CD4-positive, alpha-beta T cell (primary cell): ENCODE measurements at regions not wholly inside any gene's neighbourhood (a gene's known extent, or its start where the extent isn't known, plus 50 kb on each side); places are given as distances from the start of the nearest gene placed in this dataset.

Source experiments
- ATAC-seq: fragments of 200-7000 bp; cut with Tn5 transposase; one replicate; pipeline ENCODE4 v1.10.0; 2022; ENCODE audit warnings: mild to moderate bottlenecking; ENCODE audit not compliant: poor library complexity
- CTCF ChIA-PET: fragments of 350-600 bp; sonication (Branson Sonifier 250); formaldehyde crosslinking; loops from one replicate; lab custom pipeline; 2021; ENCODE audit warnings: antibody characterized with exemption, inconsistent platforms; lab: Charles Lee
- POLR2A ChIA-PET: fragments of 350-600 bp; sonication (Branson Sonifier 250); formaldehyde crosslinking; loops from one replicate; lab custom pipeline; 2021; ENCODE audit warnings: antibody characterized with exemption, inconsistent platforms; lab: Charles Lee
- DNase-seq, 14 experiments: peaks; one replicate each; pipeline ENCODE4 v3.0.0-alpha.2; 2013 to 2020; ENCODE audit warnings: mixed read lengths in 2 of 14
- H3K27ac ChIP-seq, 2 donors: one replicate each; pipeline versions ENCODE4 v1.5.1 to v1.7.0; 2013; ENCODE audit warnings: low read length in 2 of 2, low read depth in 1 of 2, mild to moderate bottlenecking in 1 of 2
- H3K27me3 ChIP-seq, 2 experiments: 1 replicate in 1 of 2; 2 replicates in 1 of 2; pipeline versions ENCODE4 v1.6.1 to v1.7.0; 2013; ENCODE audit warnings: low read length in 2 of 2, control low read depth in 1 of 2, mild to moderate bottlenecking in 1 of 2, moderate library complexity in 1 of 2; ENCODE audit not compliant: insufficient read depth in 2 of 2, control insufficient read depth in 1 of 2
- H3K36me3 ChIP-seq: one replicate; pipeline ENCODE4 v1.6.1; 2013; ENCODE audit warnings: low read length, control low read depth; ENCODE audit not compliant: insufficient read depth
- H3K4me1 ChIP-seq: one replicate; pipeline ENCODE4 v1.6.1; 2013; ENCODE audit warnings: low read length, control low read depth; ENCODE audit not compliant: insufficient read depth
- H3K4me3 ChIP-seq: one replicate; pipeline ENCODE4 v1.5.1; 2013; ENCODE audit warnings: mild to moderate bottlenecking, low read length, moderate library complexity
- H3K9me3 ChIP-seq, 2 experiments: 1 replicate in 1 of 2; 2 replicates in 1 of 2; pipeline versions ENCODE4 v1.6.1 to v1.7.0; 2013; ENCODE audit warnings: low read length in 2 of 2, mild to moderate bottlenecking in 2 of 2, control low read depth in 1 of 2, moderate library complexity in 1 of 2; ENCODE audit not compliant: control insufficient read depth in 1 of 2, insufficient read depth in 1 of 2
- H3K27ac Mint-ChIP-seq: one replicate; pipeline ENCODE4 v1.8.0; 2020; ENCODE audit warnings: mixed read lengths
- H3K27me3 Mint-ChIP-seq: one replicate; pipeline ENCODE4 v1.8.0; 2021; ENCODE audit warnings: mixed read lengths
- H3K36me3 Mint-ChIP-seq: one replicate; pipeline ENCODE4 v1.8.0; 2021; ENCODE audit warnings: low read depth, mixed read lengths
- H3K4me1 Mint-ChIP-seq: one replicate; pipeline ENCODE4 v1.8.0; 2021; ENCODE audit warnings: low read depth, mixed read lengths
- H3K4me3 Mint-ChIP-seq: one replicate; pipeline ENCODE4 v1.8.0; 2020; ENCODE audit warnings: mild to moderate bottlenecking, mixed read lengths
- H3K9me3 Mint-ChIP-seq: one replicate; pipeline ENCODE4 v1.8.0; 2020; ENCODE audit warnings: mixed read lengths
- intact Hi-C, 2 experiments: fragments of 100-400 bp; cut with DNase I in 1 of 2; cut with micrococcal nuclease in 1 of 2; formaldehyde crosslinking; loops; one replicate each; pipeline versions ENCODE4 v1.15.1 to v1.9.0; 2023 to 2025; cut with DNase I, micrococcal nuclease
- TF ChIP-seq, protein P1 (sequence below): fragments of 200-600 bp; IDR thresholded peaks from one replicate; pipeline ENCODE4 v1.8.0; 2022; ENCODE audit warnings: antibody characterized with exemption, mild to moderate bottlenecking

DNA sequence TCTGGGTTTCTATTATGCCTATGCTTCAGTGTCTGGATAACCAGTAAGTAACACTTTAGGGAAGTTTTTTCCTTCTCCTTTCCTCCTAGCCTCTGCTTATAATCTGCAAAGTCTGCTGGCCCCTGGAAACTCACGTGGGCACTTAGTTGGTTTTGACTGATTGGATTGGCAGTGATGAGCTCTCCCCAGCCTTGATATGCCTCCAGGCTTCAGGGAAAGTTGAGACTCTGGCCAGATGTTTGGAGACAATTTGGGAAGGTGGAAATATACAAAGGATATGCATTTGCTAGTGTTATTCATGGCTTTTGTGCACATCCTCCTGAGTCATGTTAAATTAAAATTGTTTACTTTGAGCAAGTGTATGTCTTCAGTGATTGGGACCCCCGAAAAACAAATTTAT lies 160.2 kb upstream of the IL12B start:
- TF ChIP-seq, protein P1, sequence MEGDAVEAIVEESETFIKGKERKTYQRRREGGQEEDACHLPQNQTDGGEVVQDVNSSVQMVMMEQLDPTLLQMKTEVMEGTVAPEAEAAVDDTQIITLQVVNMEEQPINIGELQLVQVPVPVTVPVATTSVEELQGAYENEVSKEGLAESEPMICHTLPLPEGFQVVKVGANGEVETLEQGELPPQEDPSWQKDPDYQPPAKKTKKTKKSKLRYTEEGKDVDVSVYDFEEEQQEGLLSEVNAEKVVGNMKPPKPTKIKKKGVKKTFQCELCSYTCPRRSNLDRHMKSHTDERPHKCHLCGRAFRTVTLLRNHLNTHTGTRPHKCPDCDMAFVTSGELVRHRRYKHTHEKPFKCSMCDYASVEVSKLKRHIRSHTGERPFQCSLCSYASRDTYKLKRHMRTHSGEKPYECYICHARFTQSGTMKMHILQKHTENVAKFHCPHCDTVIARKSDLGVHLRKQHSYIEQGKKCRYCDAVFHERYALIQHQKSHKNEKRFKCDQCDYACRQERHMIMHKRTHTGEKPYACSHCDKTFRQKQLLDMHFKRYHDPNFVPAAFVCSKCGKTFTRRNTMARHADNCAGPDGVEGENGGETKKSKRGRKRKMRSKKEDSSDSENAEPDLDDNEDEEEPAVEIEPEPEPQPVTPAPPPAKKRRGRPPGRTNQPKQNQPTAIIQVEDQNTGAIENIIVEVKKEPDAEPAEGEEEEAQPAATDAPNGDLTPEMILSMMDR = no peak
- no peak for DNase-seq
- Mint-ChIP-seq H3K36me3 (no peaks in the 10 kb centered on the region), H3K4me1 (no peaks in the 10 kb centered on the region), H3K4me3 (no peak overlapping the region), H3K27me3 (peaks cover 3% of the 10 kb centered on the region), H3K9me3 (no peaks in the 10 kb centered on the region), H3K27ac (no peak overlapping the region)
- Histone ChIP-seq H3K27ac (no peak overlapping the region), H3K9me3 (no peaks in the 10 kb centered on the region), H3K4me3 (no peak overlapping the region), H3K36me3 (no peaks in the 10 kb centered on the region), H3K27me3 (no peaks in the 10 kb centered on the region), H3K4me1 (no peaks in the 10 kb centered on the region)
- CTCF ChIA-PET = no interaction called here
- intact Hi-C loops = no loop called here
- POLR2A ChIA-PET = no interaction called here
- no peak for ATAC-seq

DNA sequence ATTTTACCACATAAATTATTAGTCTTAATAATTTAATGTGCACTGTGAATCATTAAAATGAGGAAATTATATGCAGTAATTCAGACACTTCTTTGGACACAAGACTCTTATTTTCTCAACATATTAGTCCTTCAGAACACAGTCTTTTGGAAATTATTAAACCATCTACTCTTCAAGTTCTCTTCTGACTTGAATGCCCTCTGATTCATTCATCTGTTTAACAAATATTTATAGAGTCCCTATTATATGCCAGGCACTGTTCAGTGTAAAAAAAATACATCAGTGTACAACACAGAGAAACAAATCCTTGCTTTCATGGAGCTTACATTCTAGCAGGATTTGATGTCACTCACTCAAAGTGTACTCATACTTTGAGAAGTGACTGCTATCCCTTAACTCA lies 163.4 kb upstream of the IL12B start:
- no peaks in the 10 kb centered on the region for H3K36me3 Mint-ChIP-seq

DNA sequence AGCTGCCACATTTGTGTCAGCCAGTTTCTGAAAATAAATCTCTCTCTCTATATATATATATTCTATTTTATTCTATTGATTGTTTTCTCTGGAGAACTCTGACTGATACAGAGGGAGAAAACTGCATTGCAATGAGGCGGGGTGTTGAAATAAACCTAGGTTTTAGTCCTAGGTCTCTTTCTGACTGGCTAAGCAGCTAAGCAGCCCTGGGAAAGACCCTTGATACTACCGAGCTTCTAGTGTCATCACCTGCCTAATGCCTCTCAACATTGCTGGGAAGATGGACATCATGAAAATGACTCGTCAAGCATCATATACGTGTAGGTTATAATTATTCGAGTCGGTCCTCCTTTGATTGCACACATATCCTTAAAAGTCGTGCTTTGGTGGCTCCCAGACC lies 166.5 kb upstream of the IL12B start:
- ChIA-PET POLR2A (no interaction called here), CTCF (interaction anchor here (1.2 kb wide), 1 partner anchor 19 kb away, joined by 4 read pairs; no protein-coding TSS in a partner anchor)
- DNase-seq (no peak), ATAC-seq (no peak)
- H3K4me1 Mint-ChIP-seq = no peaks in the 10 kb centered on the region
- H3K27ac ChIP-seq = no peak overlapping the region
- H3K9me3 Mint-ChIP-seq = peaks cover 2% of the 10 kb centered on the region
- H3K27me3 ChIP-seq = no peaks in the 10 kb centered on the region
- no peaks in the 10 kb centered on the region for H3K36me3 Mint-ChIP-seq
- H3K4me3 Mint-ChIP-seq = no peak overlapping the region
- TF ChIP-seq, protein P1 = no peak
- H3K4me1 ChIP-seq = no peaks in the 10 kb centered on the region
- no peaks in the 10 kb centered on the region for H3K36me3 ChIP-seq
- intact Hi-C loops = no loop called here
- no peak overlapping the region for H3K4me3 ChIP-seq
- H3K9me3 ChIP-seq = no peaks in the 10 kb centered on the region
- peaks cover 10% of the 10 kb centered on the region for H3K27me3 Mint-ChIP-seq
- no peak overlapping the region for H3K27ac Mint-ChIP-seq

More for the DNA sequence above, 163.4 kb upstream of the IL12B start:
- ATAC-seq = no peak
- Histone ChIP-seq H3K27ac (no peak overlapping the region), H3K36me3 (no peaks in the 10 kb centered on the region), H3K4me3 (no peak overlapping the region), H3K4me1 (no peaks in the 10 kb centered on the region), H3K9me3 (no peaks in the 10 kb centered on the region), H3K27me3 (no peaks in the 10 kb centered on the region)
- intact Hi-C loops = no loop called here
- ChIA-PET CTCF (no interaction called here), POLR2A (no interaction called here)
- Mint-ChIP-seq H3K4me1 (no peaks in the 10 kb centered on the region), H3K27me3 (peaks cover 10% of the 10 kb centered on the region), H3K27ac (no peak overlapping the region), H3K9me3 (no peaks in the 10 kb centered on the region), H3K4me3 (no peak overlapping the region)
- TF ChIP-seq, protein P1 = no peak
- no peak for DNase-seq
